Keratinocyte (primary cell): ENCODE measurements at regions not wholly inside any gene's neighbourhood (a gene's known extent, or its start where the extent isn't known, plus 50 kb on each side); places are given as distances from the start of the nearest gene placed in this dataset.

Source experiments
- EZH2 ChIP-seq: IDR thresholded peaks from one replicate; pipeline ENCODE4 v1.6.1; 2012; ENCODE audit warnings: inconsistent platforms, mild to moderate bottlenecking, low read length, moderate library complexity
- TF ChIP-seq, protein P1 (sequence below), 3 experiments: IDR thresholded peaks in 1 of 3; conservative IDR thresholded peaks in 1 of 3; optimal IDR thresholded peaks in 1 of 3; 2 replicates in 2 of 3; 3 replicates in 1 of 3; pipeline versions ENCODE3 to v1.5.1; 2011; ENCODE audit warnings: low read length in 3 of 3, mild to moderate bottlenecking in 3 of 3, moderate library complexity in 2 of 3, control low read depth in 1 of 3, inconsistent platforms in 1 of 3; ENCODE audit not compliant: insufficient read depth in 2 of 3; ENCODE audit errors: extremely low read depth in 1 of 3

GRCh38 chr15:31905054-31905453 lies 125.3 kb upstream of the CHRNA7 start:
- TF ChIP-seq, protein P1, sequence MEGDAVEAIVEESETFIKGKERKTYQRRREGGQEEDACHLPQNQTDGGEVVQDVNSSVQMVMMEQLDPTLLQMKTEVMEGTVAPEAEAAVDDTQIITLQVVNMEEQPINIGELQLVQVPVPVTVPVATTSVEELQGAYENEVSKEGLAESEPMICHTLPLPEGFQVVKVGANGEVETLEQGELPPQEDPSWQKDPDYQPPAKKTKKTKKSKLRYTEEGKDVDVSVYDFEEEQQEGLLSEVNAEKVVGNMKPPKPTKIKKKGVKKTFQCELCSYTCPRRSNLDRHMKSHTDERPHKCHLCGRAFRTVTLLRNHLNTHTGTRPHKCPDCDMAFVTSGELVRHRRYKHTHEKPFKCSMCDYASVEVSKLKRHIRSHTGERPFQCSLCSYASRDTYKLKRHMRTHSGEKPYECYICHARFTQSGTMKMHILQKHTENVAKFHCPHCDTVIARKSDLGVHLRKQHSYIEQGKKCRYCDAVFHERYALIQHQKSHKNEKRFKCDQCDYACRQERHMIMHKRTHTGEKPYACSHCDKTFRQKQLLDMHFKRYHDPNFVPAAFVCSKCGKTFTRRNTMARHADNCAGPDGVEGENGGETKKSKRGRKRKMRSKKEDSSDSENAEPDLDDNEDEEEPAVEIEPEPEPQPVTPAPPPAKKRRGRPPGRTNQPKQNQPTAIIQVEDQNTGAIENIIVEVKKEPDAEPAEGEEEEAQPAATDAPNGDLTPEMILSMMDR (optimal IDR thresholded peaks at IDR 0.05 in 1 of 3, IDR thresholded peaks at IDR 0.05 in 1 of 3, conservative IDR thresholded peaks at IDR 0.05 in 1 of 3; ENCODE audit: extremely low read depth in 1 of 3, insufficient read depth in 2 of 3, low read length in 3 of 3) = no peak
- TF ChIP-seq EZH2 = no peak
